SK-N-MC (cell line): ENCODE measurements at regions not wholly inside any gene's neighbourhood (a gene's known extent, or its start where the extent isn't known, plus 50 kb on each side); places are given as distances from the start of the nearest gene placed in this dataset.

Experiments
- EZH2 ChIP-seq: fragments of 200-600 bp; sonication (generic); IDR thresholded peaks from one replicate; pipeline ENCODE4 v1.6.1; 2017; ENCODE audit warnings: antibody characterized with exemption
- FOXP2 ChIP-seq: optimal IDR thresholded peaks from 2 replicates; pipeline ENCODE3; 2011; ENCODE audit warnings: mild to moderate bottlenecking, moderate library complexity; ENCODE audit not compliant: insufficient read depth; ENCODE audit errors: extremely low read length, control extremely low read depth
- POLR2AphosphoS5 ChIP-seq: IDR thresholded peaks from 2 replicates; pipeline ENCODE4 v1.6.1; 2012; ENCODE audit warnings: mild to moderate bottlenecking, low read depth, low read length, borderline replicate concordance

DNA sequence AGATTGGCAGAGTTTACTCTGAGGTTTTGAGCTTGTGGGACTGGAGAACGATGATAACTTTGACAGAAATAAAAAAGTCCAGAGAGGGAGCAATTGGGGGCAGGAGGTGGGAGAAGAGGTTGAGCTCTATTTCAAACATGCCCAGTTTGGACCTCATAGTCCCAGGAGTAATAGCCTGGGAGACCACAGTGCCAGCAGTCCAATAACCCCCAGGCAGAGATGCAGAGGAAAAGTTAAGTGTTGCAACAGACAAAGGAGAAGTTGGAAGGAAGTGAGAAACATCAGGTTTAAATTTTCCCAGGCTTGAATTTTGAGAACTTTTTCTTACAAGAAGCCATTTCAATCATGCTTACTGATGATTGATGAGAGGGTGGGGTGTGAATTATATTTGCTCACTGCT is 117.0 kb upstream of the GHR start:
- TF ChIP-seq EZH2 (no peak), POLR2AphosphoS5 (no peak), FOXP2 (no peak)
